Thyroid gland (tissue), 4 donors: ENCODE measurements at regions not wholly inside any gene's neighbourhood (a gene's known extent, or its start where the extent isn't known, plus 50 kb on each side); places are given as distances from the start of the nearest gene placed in this dataset.

ENCODE experiments used
- POLR2A ChIP-seq, 2 donors: fragments of 450-650 bp; IDR thresholded peaks; one replicate each; pipeline ENCODE4 v1.6.1; 2017; ENCODE audit warnings: antibody characterized with exemption in 2 of 2, mild to moderate bottlenecking in 2 of 2, moderate library complexity in 1 of 2
- TF ChIP-seq, protein P1 (sequence below), 6 experiments: fragments of 200-600 bp in 3 of 6; fragments of 450-650 bp in 3 of 6; sonication (generic) in 3 of 6; IDR thresholded peaks; one replicate each; pipeline ENCODE4 v1.5.1; 2016 to 2019; ENCODE audit warnings: antibody characterized with exemption in 6 of 6, mild to moderate bottlenecking in 2 of 6, inconsistent platforms in 1 of 6, moderate library complexity in 1 of 6

DNA sequence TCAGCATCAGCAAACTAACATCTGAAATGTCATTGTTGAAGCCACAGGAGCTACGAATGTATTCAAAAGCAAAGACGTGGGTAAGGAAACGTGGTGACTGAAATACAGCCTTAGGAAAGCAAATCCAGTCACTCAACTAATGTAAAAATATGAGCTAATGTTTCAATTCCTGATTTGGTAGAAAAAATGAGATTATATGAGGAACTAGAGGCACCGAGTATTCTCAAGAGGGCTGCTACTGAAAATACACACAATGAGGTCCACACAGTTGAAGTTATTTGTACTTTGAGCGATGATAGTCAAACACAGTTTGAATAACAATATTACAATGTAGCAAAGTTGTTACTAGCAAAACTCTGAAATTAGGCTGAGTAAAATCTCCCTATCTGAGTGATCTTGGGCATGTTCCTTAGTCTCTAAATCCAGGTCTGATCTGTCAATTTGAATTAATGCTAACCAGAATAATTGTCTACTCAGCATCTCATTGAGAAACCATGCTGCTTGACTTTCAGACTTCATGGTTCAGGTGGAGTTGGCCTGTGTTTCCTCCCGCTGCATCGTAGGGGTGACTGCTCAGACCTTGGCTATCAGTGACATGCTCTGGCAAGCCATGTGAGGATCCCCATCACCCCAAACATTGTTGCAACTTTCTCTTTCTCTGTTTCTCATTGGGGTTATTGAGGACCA, 467.1 kb upstream of the SOX5 start:
- TF ChIP-seq POLR2A (IDR thresholded peaks at IDR 0.05) = no peak
- TF ChIP-seq, protein P1, sequence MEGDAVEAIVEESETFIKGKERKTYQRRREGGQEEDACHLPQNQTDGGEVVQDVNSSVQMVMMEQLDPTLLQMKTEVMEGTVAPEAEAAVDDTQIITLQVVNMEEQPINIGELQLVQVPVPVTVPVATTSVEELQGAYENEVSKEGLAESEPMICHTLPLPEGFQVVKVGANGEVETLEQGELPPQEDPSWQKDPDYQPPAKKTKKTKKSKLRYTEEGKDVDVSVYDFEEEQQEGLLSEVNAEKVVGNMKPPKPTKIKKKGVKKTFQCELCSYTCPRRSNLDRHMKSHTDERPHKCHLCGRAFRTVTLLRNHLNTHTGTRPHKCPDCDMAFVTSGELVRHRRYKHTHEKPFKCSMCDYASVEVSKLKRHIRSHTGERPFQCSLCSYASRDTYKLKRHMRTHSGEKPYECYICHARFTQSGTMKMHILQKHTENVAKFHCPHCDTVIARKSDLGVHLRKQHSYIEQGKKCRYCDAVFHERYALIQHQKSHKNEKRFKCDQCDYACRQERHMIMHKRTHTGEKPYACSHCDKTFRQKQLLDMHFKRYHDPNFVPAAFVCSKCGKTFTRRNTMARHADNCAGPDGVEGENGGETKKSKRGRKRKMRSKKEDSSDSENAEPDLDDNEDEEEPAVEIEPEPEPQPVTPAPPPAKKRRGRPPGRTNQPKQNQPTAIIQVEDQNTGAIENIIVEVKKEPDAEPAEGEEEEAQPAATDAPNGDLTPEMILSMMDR (IDR thresholded peaks at IDR 0.05) = no peak
